GM19463 (cell line): ENCODE measurements at regions not wholly inside any gene's neighbourhood (a gene's known extent, or its start where the extent isn't known, plus 50 kb on each side); places are given as distances from the start of the nearest gene placed in this dataset.
"Not testable (repeated sequence)": the region's sequence is repeated elsewhere in the genome, so short reads cannot be mapped to it uniquely, and the experiment has no call there.

Experiments used
- ATAC-seq: cut with Tn5 transposase; IDR thresholded peaks from one replicate; pipeline ENCODE4 v1.9.1; 2021; ENCODE audit warnings: mild to moderate bottlenecking, moderate library complexity; ENCODE audit not compliant: unreplicated experiment

DNA sequence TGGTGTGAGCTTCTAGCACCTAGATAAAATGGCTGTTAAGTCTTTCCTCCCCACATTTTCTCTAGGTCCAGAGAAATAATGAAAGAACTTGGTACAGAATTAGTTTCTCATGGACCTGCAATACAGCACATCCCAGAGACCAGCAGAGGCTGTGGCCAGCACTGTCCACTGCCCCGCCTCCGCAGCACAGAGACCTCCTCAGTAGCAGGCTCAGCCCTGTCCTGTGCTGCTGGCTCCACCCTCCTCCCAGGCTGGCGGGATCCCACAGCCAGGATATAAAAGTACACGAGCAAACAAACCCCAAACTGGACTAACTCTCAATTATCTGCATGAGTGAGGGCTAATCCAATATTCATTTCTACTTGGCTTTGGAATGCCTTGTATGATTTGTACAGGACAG, 401.5 kb downstream of the RPS6KC1 start:
- ATAC-seq: no peak

GRCh38 chr1:213457186-213457585, 406.1 kb downstream of the RPS6KC1 start:
- no peak for ATAC-seq

DNA sequence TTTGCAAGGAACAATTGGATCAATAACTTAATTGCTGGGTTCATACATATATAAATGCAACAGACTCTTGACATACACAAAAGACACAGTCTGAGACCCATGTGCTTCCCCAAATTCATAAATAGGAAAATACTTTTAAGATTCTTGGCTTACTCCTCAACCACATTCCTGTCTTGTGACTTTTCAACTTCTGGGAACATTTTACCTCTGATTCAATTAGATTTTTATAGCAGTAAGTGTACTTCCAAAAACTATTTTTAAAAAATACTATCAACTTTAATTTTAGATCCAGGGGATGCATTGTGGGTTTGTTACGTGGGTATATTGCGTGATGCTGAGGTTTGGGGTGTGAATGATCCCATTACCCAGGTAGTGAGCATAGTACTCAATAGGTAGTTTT, 406.7 kb downstream of the RPS6KC1 start:
- ATAC-seq: no peak

DNA sequence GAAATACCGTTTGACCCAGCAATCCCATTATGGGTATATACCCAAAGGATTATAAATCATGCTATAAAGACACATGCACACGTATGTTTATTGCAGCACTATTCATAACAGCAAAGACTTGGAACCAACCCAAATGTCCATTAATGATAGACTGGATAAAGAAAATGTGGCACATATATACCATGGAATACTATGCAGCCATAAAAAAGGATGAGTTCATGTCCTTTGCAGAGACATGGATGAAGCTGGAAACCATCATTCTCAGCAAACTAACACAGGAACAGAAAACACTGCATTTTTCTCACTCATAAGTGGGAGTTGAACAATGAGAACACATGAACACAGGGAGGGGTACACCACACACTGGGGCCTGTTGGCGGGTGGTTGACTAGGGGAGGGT, 411.3 kb downstream of the RPS6KC1 start:
- not testable (repeated sequence) for ATAC-seq

DNA sequence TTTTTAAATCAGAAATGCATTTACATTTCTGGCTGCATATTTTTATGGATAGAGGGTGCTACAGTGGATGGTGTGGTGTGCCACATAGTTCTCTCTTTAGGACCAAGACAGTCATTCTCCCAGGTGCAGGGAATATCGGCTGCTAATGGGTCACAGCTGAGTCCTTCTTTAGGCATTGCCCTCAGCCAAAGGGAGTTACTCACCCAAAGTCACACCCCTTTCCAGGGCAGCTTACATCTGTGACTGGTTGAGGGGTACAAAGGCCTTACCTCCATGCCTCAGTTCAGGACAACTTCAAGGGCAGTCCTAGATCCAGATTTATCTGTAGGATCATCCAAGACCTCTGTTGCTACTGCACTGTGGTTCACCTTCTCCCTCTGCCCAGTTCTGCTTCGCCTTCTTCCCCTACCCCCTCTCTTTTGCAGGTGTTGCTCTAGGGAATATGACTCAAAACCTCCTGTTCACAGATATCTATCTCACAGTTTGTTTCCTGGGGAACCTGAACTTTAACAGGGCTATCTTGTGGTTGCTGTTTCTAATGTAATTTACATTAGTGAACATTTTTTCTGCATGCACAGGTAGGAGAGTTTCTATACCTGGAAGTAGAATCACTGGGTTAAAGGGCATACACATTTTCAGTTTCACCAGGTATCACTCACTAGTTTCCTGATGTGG, 413.9 kb downstream of the RPS6KC1 start:
- no peak for ATAC-seq

DNA sequence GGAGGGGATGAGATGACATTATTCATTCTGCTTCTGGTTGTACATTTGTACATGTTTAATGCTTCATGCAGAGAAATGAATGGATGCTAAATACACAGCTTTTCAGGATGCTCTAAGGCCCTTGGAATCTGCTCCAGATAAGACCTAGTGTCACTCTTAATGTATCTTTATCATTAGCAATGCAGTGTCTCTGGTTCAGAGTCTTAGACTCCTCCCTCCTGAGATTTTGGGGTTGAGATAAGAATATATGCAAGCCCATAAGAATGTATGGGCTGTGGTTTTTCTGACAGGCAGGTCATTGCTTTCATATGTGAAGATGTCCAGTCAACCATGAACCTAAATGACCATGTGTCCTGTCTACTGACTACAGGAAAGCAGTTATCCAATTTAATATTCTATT, 415.5 kb downstream of the RPS6KC1 start:
- ATAC-seq: no peak

DNA sequence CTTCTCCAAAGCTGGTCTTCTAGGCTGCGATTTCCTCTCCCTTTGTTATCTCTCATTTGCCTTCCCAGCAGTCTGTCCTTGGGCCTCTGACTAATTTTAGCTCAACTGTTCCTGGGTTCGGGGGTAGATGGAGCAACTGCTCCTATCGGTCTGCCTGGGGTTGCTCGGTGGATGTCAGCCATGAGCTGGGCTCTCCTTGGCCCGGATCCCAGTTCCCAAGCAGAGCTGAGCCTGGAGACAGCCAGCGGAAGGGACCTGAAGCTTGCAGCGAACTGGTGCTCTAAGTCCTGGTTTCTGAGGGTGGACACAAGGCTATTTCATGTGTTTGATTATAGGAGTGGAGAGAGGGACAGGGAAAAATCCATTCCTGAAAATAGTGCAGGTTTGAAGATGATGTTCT, 423.0 kb downstream of the RPS6KC1 start:
- ATAC-seq: no peak

- ATAC-seq: no peak
Observed at GRCh38 chr1:213481395-213481794, 430.4 kb downstream of the RPS6KC1 start.

- no peak for ATAC-seq
Observed at GRCh38 chr1:213484333-213484732, 433.3 kb downstream of the RPS6KC1 start.

DNA sequence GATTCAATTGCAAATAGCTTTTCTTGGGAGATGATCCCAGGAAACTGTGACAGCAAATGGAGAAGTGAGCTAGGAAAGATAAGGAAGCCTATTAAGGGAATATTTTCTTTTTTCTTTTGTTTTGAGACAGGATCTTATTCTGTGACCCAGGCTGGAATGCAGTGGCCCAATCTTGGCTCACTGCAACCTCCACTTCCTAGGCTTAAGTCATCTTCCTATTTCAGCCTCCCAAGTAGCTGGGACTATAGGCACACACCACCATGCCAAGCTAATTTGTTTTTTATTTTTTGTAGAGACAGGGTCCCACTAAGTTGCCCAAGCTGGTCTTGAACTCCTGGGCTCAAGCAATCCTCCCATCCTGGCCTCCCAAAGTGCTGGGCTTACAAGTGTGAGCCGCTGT, 433.7 kb downstream of the RPS6KC1 start:
- no peak for ATAC-seq

DNA sequence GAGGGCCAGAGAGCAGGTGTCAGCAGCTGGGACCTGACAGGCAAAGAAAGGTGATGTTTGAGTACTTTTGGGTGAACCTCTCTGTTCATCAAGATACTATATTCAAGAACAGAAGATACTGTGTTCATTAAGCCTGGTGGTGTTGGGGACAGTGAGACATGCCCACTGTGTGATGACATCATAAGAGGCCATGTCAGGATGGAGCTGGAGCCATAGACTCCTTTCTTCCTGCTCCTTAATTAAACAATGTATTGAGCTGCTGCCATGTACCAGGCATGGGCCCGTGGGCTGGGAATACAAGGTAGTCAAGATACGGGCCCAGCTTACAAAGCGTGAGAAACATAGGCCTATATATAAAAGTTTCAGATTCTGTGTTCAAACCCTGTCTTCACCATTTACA, 435.4 kb downstream of the RPS6KC1 start:
- no peak for ATAC-seq

GRCh38 chr1:213491468-213491867, 440.4 kb downstream of the RPS6KC1 start:
- ATAC-seq: no peak

- no peak for ATAC-seq
Observed at GRCh38 chr1:213492161-213493041, 441.4 kb downstream of the RPS6KC1 start.

DNA sequence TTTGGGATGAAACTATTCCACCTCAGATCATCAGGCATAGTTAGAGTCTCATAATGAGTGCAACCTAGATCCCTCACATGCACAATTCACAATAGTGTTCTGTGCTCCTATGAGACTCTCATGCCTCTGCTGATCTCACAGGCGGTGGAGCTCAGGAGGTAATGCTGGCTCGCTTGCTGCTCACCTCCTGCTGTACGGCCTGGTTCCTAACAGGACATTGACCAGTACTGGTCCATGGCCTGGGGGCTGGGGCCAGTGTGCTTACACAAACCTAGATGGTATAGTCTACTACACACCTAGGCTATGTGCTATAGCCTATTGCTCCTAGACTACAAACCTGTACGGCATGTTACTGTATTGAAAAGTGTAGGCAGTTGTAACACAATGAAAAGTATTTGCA, 448.4 kb downstream of the RPS6KC1 start:
- ATAC-seq: no peak

DNA sequence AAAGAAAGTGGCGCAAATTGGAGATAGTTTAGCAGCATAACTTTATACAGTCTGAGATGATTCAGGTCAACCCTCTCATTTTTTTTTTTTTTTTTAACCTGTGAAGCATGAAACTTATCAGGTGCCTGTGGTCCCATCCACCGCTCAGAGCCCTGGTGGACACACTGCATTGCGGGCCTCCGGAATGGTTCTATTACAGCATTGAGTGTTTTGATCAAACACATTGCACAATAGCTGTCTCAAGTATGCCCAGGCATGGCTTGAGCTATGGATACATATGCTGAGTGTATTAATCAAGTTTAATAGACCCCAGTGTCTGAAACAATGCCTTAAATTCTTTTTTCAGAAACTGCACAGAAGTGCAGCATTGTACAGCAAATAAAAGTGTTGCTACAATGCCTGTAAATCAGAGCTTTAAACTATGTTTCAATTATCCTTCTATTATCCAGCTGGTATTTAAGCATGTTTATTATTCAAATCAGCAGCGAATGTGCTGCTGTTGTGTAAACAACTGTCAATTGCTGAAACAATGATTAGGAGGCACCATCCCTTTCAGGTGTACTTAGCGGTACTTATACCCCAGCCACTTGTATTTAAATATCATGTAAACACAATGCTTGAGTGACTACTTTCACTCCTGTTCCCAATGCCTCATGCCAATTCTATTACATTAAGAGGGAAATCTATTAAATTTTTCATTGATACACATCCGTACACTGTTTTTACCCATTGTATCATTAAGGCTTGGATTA, 456.6 kb downstream of the RPS6KC1 start:
- no peak for ATAC-seq

GRCh38 chr1:213511173-213511572, 460.1 kb downstream of the RPS6KC1 start:
- no peak for ATAC-seq

- ATAC-seq: no peak
Observed at GRCh38 chr1:213512316-213512715, 461.3 kb downstream of the RPS6KC1 start.

GRCh38 chr1:213513006-213513405, 462.0 kb downstream of the RPS6KC1 start:
- no peak for ATAC-seq

- ATAC-seq: not testable (repeated sequence)
Observed at GRCh38 chr1:213514408-213515179, 463.6 kb downstream of the RPS6KC1 start.

DNA sequence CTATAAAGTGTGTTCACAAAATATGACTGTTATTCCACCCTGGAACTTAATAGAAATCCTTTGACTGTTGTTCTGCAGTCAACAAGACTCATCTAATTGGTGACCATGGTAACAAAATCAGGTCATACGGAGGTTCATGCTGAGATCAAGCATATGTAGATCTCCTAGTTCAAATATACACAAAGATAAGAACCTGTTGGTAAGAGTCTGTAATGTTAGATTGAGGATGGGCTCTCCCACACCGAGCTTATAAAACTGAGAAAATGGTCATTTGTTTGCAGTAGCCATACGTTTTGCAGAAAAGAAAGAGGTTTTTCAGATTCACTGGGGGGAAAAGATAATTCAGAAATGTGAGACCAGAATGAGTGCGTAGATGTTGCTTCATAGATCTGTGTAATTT, 468.1 kb downstream of the RPS6KC1 start:
- ATAC-seq: no peak

GRCh38 chr1:213521206-213521605, 466.6 kb upstream of the PROX1 start:
- ATAC-seq: no peak
